ENCODE measurements at regions not wholly inside any gene's neighbourhood (a gene's known extent, or its start where the extent isn't known, plus 50 kb on each side); places are given as distances from the start of the nearest gene placed in this dataset.

GRCh38 chr3:34872406-34872805 lies 766.9 kb upstream of the ARPP21 start:
- no peak for TF ChIP-seq CTCF (IDR thresholded peaks at IDR 0.05; ENCODE audit: poor library complexity, severe bottlenecking)
- no peak for TF ChIP-seq EZH2 (IDR thresholded peaks at IDR 0.05; ENCODE audit: borderline replicate concordance, insufficient read depth, low read length, poor library complexity, severe bottlenecking)
- TF ChIP-seq RAD21 (conservative IDR thresholded peaks at IDR 0.05), result no peak
- no peak for TF ChIP-seq POLR2AphosphoS5 (IDR thresholded peaks at IDR 0.05)
- TF ChIP-seq EP300 (conservative IDR thresholded peaks at IDR 0.05; ENCODE audit: poor library complexity, severe bottlenecking), result no peak
- no peak for TF ChIP-seq REST (IDR thresholded peaks at IDR 0.05; ENCODE audit: borderline replicate concordance)
- TF ChIP-seq TAF1 (IDR thresholded peaks at IDR 0.05; ENCODE audit: low read depth), result no peak
- TF ChIP-seq MXI1 (conservative IDR thresholded peaks at IDR 0.05; ENCODE audit: poor library complexity, severe bottlenecking), result no peak
- no peak for TF ChIP-seq SMC3 (conservative IDR thresholded peaks at IDR 0.05; ENCODE audit: poor library complexity)

All from neural cell (in vitro differentiated cells).